ENCODE measurements at regions not wholly inside any gene's neighbourhood (a gene's known extent, or its start where the extent isn't known, plus 50 kb on each side); places are given as distances from the start of the nearest gene placed in this dataset.

GRCh38 chr2:176692533-176692932 lies 423.3 kb downstream of the MTX2 start:
- TF ChIP-seq CTCF (IDR thresholded peaks at IDR 0.05) (no peak), POLR2A (IDR thresholded peaks at IDR 0.05) (no peak)

All from Peyer's patch (tissue), 4 donors.